ENCODE measurements at regions not wholly inside any gene's neighbourhood (a gene's known extent, or its start where the extent isn't known, plus 50 kb on each side); places are given as distances from the start of the nearest gene placed in this dataset.
A peak's percentile ranks its signal among the peaks of the same experiment; 100 is the strongest.
"Not testable (repeated sequence)": the region's sequence is repeated elsewhere in the genome, so short reads cannot be mapped to it uniquely, and the experiment has no call there.

GRCh38 chr2:111672641-111673040, 211.4 kb downstream of the ANAPC1 start:
- not testable (repeated sequence) for DNase-seq (ENCODE audit: extremely low read depth in 1 of 2, low read depth in 1 of 2)

- no peak for DNase-seq (ENCODE audit: extremely low read depth in 1 of 2, low read depth in 1 of 2)
Observed at GRCh38 chr2:111673526-111673925, 210.5 kb downstream of the ANAPC1 start.

GRCh38 chr2:111675419-111676194, 208.4 kb downstream of the ANAPC1 start:
- DNase-seq (ENCODE audit: extremely low read depth in 1 of 2, low read depth in 1 of 2), result no peak

GRCh38 chr2:111676291-111676822, 207.6 kb downstream of the ANAPC1 start:
- no peak for DNase-seq (ENCODE audit: extremely low read depth in 1 of 2, low read depth in 1 of 2)

GRCh38 chr2:111678161-111678560, 205.8 kb downstream of the ANAPC1 start:
- DNase-seq (ENCODE audit: extremely low read depth in 1 of 2, low read depth in 1 of 2), result no peak

- DNase-seq (ENCODE audit: extremely low read depth in 1 of 2, low read depth in 1 of 2), result no peak
Observed at GRCh38 chr2:111678651-111679050, 205.3 kb downstream of the ANAPC1 start.

- DNase-seq (ENCODE audit: extremely low read depth in 1 of 2, low read depth in 1 of 2), result peak in 1 of 2 donors; percentile 11
Observed at GRCh38 chr2:111679202-111679601, 204.8 kb downstream of the ANAPC1 start.

- no peak for DNase-seq (ENCODE audit: extremely low read depth in 1 of 2, low read depth in 1 of 2)
Observed at GRCh38 chr2:111684611-111685010, 199.4 kb downstream of the ANAPC1 start.

GRCh38 chr2:111685342-111685741, 198.7 kb downstream of the ANAPC1 start:
- no peak for DNase-seq (ENCODE audit: extremely low read depth in 1 of 2, low read depth in 1 of 2)

GRCh38 chr2:111686994-111687393, 197.0 kb downstream of the ANAPC1 start:
- DNase-seq (ENCODE audit: extremely low read depth in 1 of 2, low read depth in 1 of 2), result no peak

- no peak for DNase-seq (ENCODE audit: extremely low read depth in 1 of 2, low read depth in 1 of 2)
Observed at GRCh38 chr2:111687911-111688310, 196.1 kb downstream of the ANAPC1 start.

- DNase-seq (ENCODE audit: extremely low read depth in 1 of 2, low read depth in 1 of 2), result no peak
Observed at GRCh38 chr2:111688482-111688881, 195.5 kb downstream of the ANAPC1 start.

- no peak for DNase-seq (ENCODE audit: extremely low read depth in 1 of 2, low read depth in 1 of 2)
Observed at GRCh38 chr2:111689174-111689573, 194.8 kb downstream of the ANAPC1 start.

GRCh38 chr2:111689941-111690340, 194.1 kb downstream of the ANAPC1 start:
- DNase-seq (ENCODE audit: extremely low read depth in 1 of 2, low read depth in 1 of 2), result no peak

- DNase-seq (ENCODE audit: extremely low read depth in 1 of 2, low read depth in 1 of 2), result no peak
Observed at GRCh38 chr2:111691164-111691875, 192.7 kb downstream of the ANAPC1 start.

GRCh38 chr2:111692311-111692710, 191.7 kb downstream of the ANAPC1 start:
- no peak for DNase-seq (ENCODE audit: extremely low read depth in 1 of 2, low read depth in 1 of 2)

GRCh38 chr2:111694700-111695101, 189.3 kb downstream of the ANAPC1 start:
- no peak for DNase-seq (ENCODE audit: extremely low read depth in 1 of 2, low read depth in 1 of 2)

- no peak for DNase-seq (ENCODE audit: extremely low read depth in 1 of 2, low read depth in 1 of 2)
Observed at GRCh38 chr2:111695441-111696007, 188.5 kb downstream of the ANAPC1 start.

GRCh38 chr2:111696226-111696625, 187.8 kb downstream of the ANAPC1 start:
- no peak for DNase-seq (ENCODE audit: extremely low read depth in 1 of 2, low read depth in 1 of 2)

GRCh38 chr2:111697560-111697959, 186.4 kb downstream of the ANAPC1 start:
- DNase-seq (ENCODE audit: extremely low read depth in 1 of 2, low read depth in 1 of 2), result no peak

- DNase-seq (ENCODE audit: extremely low read depth in 1 of 2, low read depth in 1 of 2), result no peak
Observed at GRCh38 chr2:111698089-111698488, 185.9 kb downstream of the ANAPC1 start.

All from stimulated activated CD8-positive, alpha-beta memory T cell treated with anti-CD3 and anti-CD28 coated beads, Interleukin-7, amount 100 ng/mL, for 48 hours (primary cell).